Testis (tissue), 2 donors: ENCODE measurements at regions not wholly inside any gene's neighbourhood (a gene's known extent, or its start where the extent isn't known, plus 50 kb on each side); places are given as distances from the start of the nearest gene placed in this dataset.

Experiments used
- POLR2A ChIP-seq: fragments of 450-650 bp; IDR thresholded peaks from one replicate; pipeline ENCODE4 v1.6.1; 2017; ENCODE audit warnings: antibody characterized with exemption, mild to moderate bottlenecking, moderate library complexity
- TF ChIP-seq, protein P1 (sequence below), 3 experiments: fragments of 450-650 bp in 2 of 3; fragments of 200-600 bp in 1 of 3; sonication (generic) in 1 of 3; IDR thresholded peaks; one replicate each; pipeline ENCODE4 v1.5.1; 2016 to 2019; ENCODE audit warnings: antibody characterized with exemption in 3 of 3, mild to moderate bottlenecking in 2 of 3, moderate library complexity in 1 of 3

GRCh38 chr12:115508990-115509389, 768.5 kb downstream of the MED13L start:
- TF ChIP-seq POLR2A, result no peak
- TF ChIP-seq, protein P1, sequence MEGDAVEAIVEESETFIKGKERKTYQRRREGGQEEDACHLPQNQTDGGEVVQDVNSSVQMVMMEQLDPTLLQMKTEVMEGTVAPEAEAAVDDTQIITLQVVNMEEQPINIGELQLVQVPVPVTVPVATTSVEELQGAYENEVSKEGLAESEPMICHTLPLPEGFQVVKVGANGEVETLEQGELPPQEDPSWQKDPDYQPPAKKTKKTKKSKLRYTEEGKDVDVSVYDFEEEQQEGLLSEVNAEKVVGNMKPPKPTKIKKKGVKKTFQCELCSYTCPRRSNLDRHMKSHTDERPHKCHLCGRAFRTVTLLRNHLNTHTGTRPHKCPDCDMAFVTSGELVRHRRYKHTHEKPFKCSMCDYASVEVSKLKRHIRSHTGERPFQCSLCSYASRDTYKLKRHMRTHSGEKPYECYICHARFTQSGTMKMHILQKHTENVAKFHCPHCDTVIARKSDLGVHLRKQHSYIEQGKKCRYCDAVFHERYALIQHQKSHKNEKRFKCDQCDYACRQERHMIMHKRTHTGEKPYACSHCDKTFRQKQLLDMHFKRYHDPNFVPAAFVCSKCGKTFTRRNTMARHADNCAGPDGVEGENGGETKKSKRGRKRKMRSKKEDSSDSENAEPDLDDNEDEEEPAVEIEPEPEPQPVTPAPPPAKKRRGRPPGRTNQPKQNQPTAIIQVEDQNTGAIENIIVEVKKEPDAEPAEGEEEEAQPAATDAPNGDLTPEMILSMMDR (IDR thresholded peaks at IDR 0.05), result no peak
